ENCODE measurements at regions not wholly inside any gene's neighbourhood (a gene's known extent, or its start where the extent isn't known, plus 50 kb on each side); places are given as distances from the start of the nearest gene placed in this dataset.

- Histone ChIP-seq H3K9me3 (ENCODE audit: low read length) (no peaks in the 10 kb centered on the region), H3K36me3 (ENCODE audit: low read depth, low read length) (no peaks in the 10 kb centered on the region), H3K27me3 (ENCODE audit: low read length) (peaks cover 8% of the 10 kb centered on the region), H4K20me1 (ENCODE audit: low read length) (no peaks in the 10 kb centered on the region), H3K9ac (ENCODE audit: low read length) (no peak overlapping the region), H2AFZ (ENCODE audit: low read length) (no peak overlapping the region), H3K4me2 (ENCODE audit: low read length) (no peak overlapping the region), H3K9me2 (replicated peaks; ENCODE audit: low read length) (no peaks in the 10 kb centered on the region), H3K79me2 (ENCODE audit: low read length) (no peaks in the 10 kb centered on the region), H3F3A (ENCODE audit: low read length, unreplicated experiment) (no peaks in the 10 kb centered on the region), H3K4me3 (ENCODE audit: low read length) (no peak overlapping the region), H3K27ac (ENCODE audit: low read length) (no peak overlapping the region), H3K4me1 (ENCODE audit: insufficient read depth, low read length) (no peaks in the 10 kb centered on the region)
- TF ChIP-seq EZH2 (IDR thresholded peaks at IDR 0.05; ENCODE audit: low read length, unreplicated experiment), result no peak
- TF ChIP-seq EZH2phosphoT487 (IDR thresholded peaks at IDR 0.05; ENCODE audit: borderline replicate concordance, low read length), result no peak
- no peak for TF ChIP-seq CTCF (conservative IDR thresholded peaks at IDR 0.05; ENCODE audit: low read depth, low read length)
- ATAC-seq (no peak), DNase-seq (no peak)
- ChIA-PET CTCF (no interaction called here), POLR2A (ENCODE audit: unreplicated experiment) (no interaction called here)
- intact Hi-C loops (cut with micrococcal nuclease), result no loop called here
- no TSS peak for BruUV-seq (replicated peaks)
Observed at GRCh38 chr15:59887211-59887610, 116.9 kb upstream of the FOXB1 start.

GRCh38 chr15:59886441-59886840 is 117.7 kb upstream of the FOXB1 start:
- Histone ChIP-seq H3K4me3 (ENCODE audit: low read length) (no peak overlapping the region), H3F3A (ENCODE audit: low read length, unreplicated experiment) (no peaks in the 10 kb centered on the region), H3K4me2 (ENCODE audit: low read length) (no peak overlapping the region), H3K9ac (ENCODE audit: low read length) (no peak overlapping the region), H3K27ac (ENCODE audit: low read length) (no peak overlapping the region), H3K4me1 (ENCODE audit: insufficient read depth, low read length) (no peaks in the 10 kb centered on the region), H3K27me3 (ENCODE audit: low read length) (peaks cover 16% of the 10 kb centered on the region), H2AFZ (ENCODE audit: low read length) (no peak overlapping the region), H3K9me2 (replicated peaks; ENCODE audit: low read length) (no peaks in the 10 kb centered on the region), H3K79me2 (ENCODE audit: low read length) (no peaks in the 10 kb centered on the region), H4K20me1 (ENCODE audit: low read length) (no peaks in the 10 kb centered on the region), H3K36me3 (ENCODE audit: low read depth, low read length) (no peaks in the 10 kb centered on the region), H3K9me3 (ENCODE audit: low read length) (no peaks in the 10 kb centered on the region)
- TF ChIP-seq EZH2phosphoT487 (IDR thresholded peaks at IDR 0.05; ENCODE audit: borderline replicate concordance, low read length) (no peak), EZH2 (IDR thresholded peaks at IDR 0.05; ENCODE audit: low read length, unreplicated experiment) (no peak), CTCF (conservative IDR thresholded peaks at IDR 0.05; ENCODE audit: low read depth, low read length) (no peak)
- intact Hi-C loops (cut with micrococcal nuclease), result no loop called here
- ATAC-seq, result no peak
- no TSS peak for BruUV-seq (replicated peaks)
- ChIA-PET POLR2A (ENCODE audit: unreplicated experiment) (no interaction called here), CTCF (no interaction called here)
- no peak for DNase-seq

GRCh38 chr15:59885832-59886231 is 118.3 kb upstream of the FOXB1 start:
- no TSS peak for BruUV-seq (replicated peaks)
- Histone ChIP-seq H3K9me2 (replicated peaks; ENCODE audit: low read length) (no peaks in the 10 kb centered on the region), H3K9ac (ENCODE audit: low read length) (no peak overlapping the region), H4K20me1 (ENCODE audit: low read length) (no peaks in the 10 kb centered on the region), H3K27me3 (ENCODE audit: low read length) (peaks cover 17% of the 10 kb centered on the region), H3K36me3 (ENCODE audit: low read depth, low read length) (no peaks in the 10 kb centered on the region), H3K9me3 (ENCODE audit: low read length) (no peaks in the 10 kb centered on the region), H2AFZ (ENCODE audit: low read length) (no peak overlapping the region), H3K79me2 (ENCODE audit: low read length) (no peaks in the 10 kb centered on the region), H3K4me2 (ENCODE audit: low read length) (no peak overlapping the region), H3F3A (ENCODE audit: low read length, unreplicated experiment) (no peaks in the 10 kb centered on the region), H3K4me3 (ENCODE audit: low read length) (no peak overlapping the region), H3K4me1 (ENCODE audit: insufficient read depth, low read length) (no peaks in the 10 kb centered on the region), H3K27ac (ENCODE audit: low read length) (no peak overlapping the region)
- intact Hi-C loops (cut with micrococcal nuclease), result no loop called here
- ATAC-seq (no peak), DNase-seq (no peak)
- TF ChIP-seq EZH2 (IDR thresholded peaks at IDR 0.05; ENCODE audit: low read length, unreplicated experiment) (no peak), CTCF (conservative IDR thresholded peaks at IDR 0.05; ENCODE audit: low read depth, low read length) (no peak), EZH2phosphoT487 (IDR thresholded peaks at IDR 0.05; ENCODE audit: borderline replicate concordance, low read length) (no peak)
- ChIA-PET CTCF (no interaction called here), POLR2A (ENCODE audit: unreplicated experiment) (no interaction called here)

All from PC-3 (cell line).